Smooth muscle cell (in vitro differentiated cells): ENCODE measurements at regions not wholly inside any gene's neighbourhood (a gene's known extent, or its start where the extent isn't known, plus 50 kb on each side); places are given as distances from the start of the nearest gene placed in this dataset.
A peak's percentile ranks its signal among the peaks of the same experiment; 100 is the strongest.

Experiments
- DNase-seq: peaks from one replicate; lab custom pipeline; 2025; ENCODE audit not compliant: unreplicated experiment; lab: John Stamatoyannopoulos, UW
- H2AFZ ChIP-seq: fragments of 200-600 bp; sonication (generic); 2 replicates; pipeline ENCODE4 v1.6.0; 2016; ENCODE audit warnings: antibody characterized with exemption, low read depth, mild to moderate bottlenecking
- H3F3A ChIP-seq: fragments of 200-600 bp; sonication (generic); 2 replicates; pipeline ENCODE4 v1.6.0; 2017; ENCODE audit warnings: antibody characterized with exemption, low read depth
- H3K27ac ChIP-seq: fragments of 200-600 bp; sonication (generic); 2 replicates; pipeline ENCODE4 v1.5.1; 2016; ENCODE audit warnings: low read depth, mild to moderate bottlenecking
- H3K27me3 ChIP-seq: fragments of 200-600 bp; sonication (generic); 2 replicates; pipeline ENCODE4 v1.6.1; 2016; ENCODE audit warnings: low read depth, mild to moderate bottlenecking
- H3K36me3 ChIP-seq: fragments of 200-600 bp; sonication (generic); 2 replicates; pipeline ENCODE4 v1.5.1; 2016; ENCODE audit warnings: low read depth
- H3K4me1 ChIP-seq: fragments of 200-600 bp; sonication (generic); 2 replicates; pipeline ENCODE4 v1.5.1; 2016; ENCODE audit warnings: low read depth
- H3K4me2 ChIP-seq: fragments of 200-600 bp; sonication (generic); 2 replicates; pipeline ENCODE4 v1.6.0; 2016; ENCODE audit warnings: mild to moderate bottlenecking
- H3K4me3 ChIP-seq: fragments of 200-600 bp; sonication (generic); 2 replicates; pipeline ENCODE4 v1.5.1; 2016; ENCODE audit warnings: mild to moderate bottlenecking
- H3K79me2 ChIP-seq: fragments of 200-600 bp; sonication (generic); 2 replicates; pipeline ENCODE4 v1.6.0; 2016; ENCODE audit warnings: low read depth, mild to moderate bottlenecking
- H3K9ac ChIP-seq: fragments of 200-600 bp; sonication (generic); 2 replicates; pipeline ENCODE4 v1.6.0; 2016; ENCODE audit warnings: low read depth
- H3K9me3 ChIP-seq: fragments of 200-600 bp; sonication (generic); replicated peaks from 2 replicates; pipeline ENCODE4 v1.5.1; 2016; ENCODE audit warnings: low read depth
- H4K20me1 ChIP-seq: fragments of 200-600 bp; sonication (generic); 2 replicates; pipeline ENCODE4 v1.6.0; 2016; ENCODE audit warnings: low read depth
- WGBS: methylation state at CpG from one replicate; pipeline ENCODE4 v1.1.7; 2016; ENCODE audit warnings: low lambda C conversion rate; 5-methylcytosine and 5-hydroxymethylcytosine counted together
- TF ChIP-seq, protein P1 (sequence below): fragments of 200-600 bp; sonication (generic); IDR thresholded peaks from 2 replicates; pipeline ENCODE4 v1.5.1; 2017; ENCODE audit warnings: borderline replicate concordance, mild to moderate bottlenecking, antibody characterized with exemption; ENCODE audit not compliant: insufficient read depth, poor library complexity, severe bottlenecking

GRCh38 chr9:135023088-135023785 lies 64.2 kb upstream of the OLFM1 start:
- Histone ChIP-seq H3K27me3 (no peaks in the 10 kb centered on the region), H3K27ac (peak overlapping the region; percentile 49), H3F3A (no peaks in the 10 kb centered on the region), H4K20me1 (no peaks in the 10 kb centered on the region), H3K79me2 (no peaks in the 10 kb centered on the region), H3K9me3 (no peaks in the 10 kb centered on the region), H2AFZ (no peak overlapping the region), H3K4me2 (no peak overlapping the region), H3K4me3 (no peak overlapping the region), H3K4me1 (no peaks in the 10 kb centered on the region), H3K36me3 (no peaks in the 10 kb centered on the region), H3K9ac (no peak overlapping the region)
- WGBS = 62% methylated on average over 9 of the region's 9 CpGs
- TF ChIP-seq, protein P1, sequence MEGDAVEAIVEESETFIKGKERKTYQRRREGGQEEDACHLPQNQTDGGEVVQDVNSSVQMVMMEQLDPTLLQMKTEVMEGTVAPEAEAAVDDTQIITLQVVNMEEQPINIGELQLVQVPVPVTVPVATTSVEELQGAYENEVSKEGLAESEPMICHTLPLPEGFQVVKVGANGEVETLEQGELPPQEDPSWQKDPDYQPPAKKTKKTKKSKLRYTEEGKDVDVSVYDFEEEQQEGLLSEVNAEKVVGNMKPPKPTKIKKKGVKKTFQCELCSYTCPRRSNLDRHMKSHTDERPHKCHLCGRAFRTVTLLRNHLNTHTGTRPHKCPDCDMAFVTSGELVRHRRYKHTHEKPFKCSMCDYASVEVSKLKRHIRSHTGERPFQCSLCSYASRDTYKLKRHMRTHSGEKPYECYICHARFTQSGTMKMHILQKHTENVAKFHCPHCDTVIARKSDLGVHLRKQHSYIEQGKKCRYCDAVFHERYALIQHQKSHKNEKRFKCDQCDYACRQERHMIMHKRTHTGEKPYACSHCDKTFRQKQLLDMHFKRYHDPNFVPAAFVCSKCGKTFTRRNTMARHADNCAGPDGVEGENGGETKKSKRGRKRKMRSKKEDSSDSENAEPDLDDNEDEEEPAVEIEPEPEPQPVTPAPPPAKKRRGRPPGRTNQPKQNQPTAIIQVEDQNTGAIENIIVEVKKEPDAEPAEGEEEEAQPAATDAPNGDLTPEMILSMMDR = no peak
- no peak for DNase-seq

- WGBS = 80% methylated on average over 15 of the region's 15 CpGs
Observed at GRCh38 chr9:135023786-135024405, 63.6 kb upstream of the OLFM1 start.

DNA sequence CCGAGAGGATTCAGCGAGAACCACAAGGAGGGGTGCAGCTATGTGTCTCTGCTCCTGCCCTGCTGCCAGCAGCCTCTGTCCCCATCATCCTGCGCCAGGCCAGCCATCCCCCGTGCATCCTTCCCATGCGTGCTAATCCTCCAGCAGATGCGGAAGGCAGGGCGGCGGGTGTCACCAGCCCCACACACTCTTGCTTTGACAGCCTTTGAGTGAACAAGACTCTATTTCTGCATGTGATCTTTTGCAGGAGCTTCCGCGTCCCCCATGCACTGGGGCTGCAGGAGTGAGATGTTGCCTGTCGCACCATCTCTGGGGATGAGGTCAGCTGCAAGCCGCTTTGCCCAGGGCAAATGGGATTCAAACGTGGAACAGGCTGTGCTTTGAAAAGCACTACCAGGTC lies 58.0 kb upstream of the OLFM1 start:
- no peaks in the 10 kb centered on the region for H3K36me3 ChIP-seq
- no peak overlapping the region for H3K4me2 ChIP-seq
- no peak overlapping the region for H3K4me3 ChIP-seq
- no peaks in the 10 kb centered on the region for H3K9me3 ChIP-seq
- no peak overlapping the region for H3K27ac ChIP-seq
- no peak for DNase-seq
- H3K9ac ChIP-seq = no peak overlapping the region
- no peaks in the 10 kb centered on the region for H3K4me1 ChIP-seq
- H2AFZ ChIP-seq = no peak overlapping the region
- no peaks in the 10 kb centered on the region for H3K79me2 ChIP-seq
- H4K20me1 ChIP-seq = no peaks in the 10 kb centered on the region
- H3F3A ChIP-seq = no peaks in the 10 kb centered on the region
- WGBS = 85% methylated on average over 13 of the region's 13 CpGs
- H3K27me3 ChIP-seq = no peaks in the 10 kb centered on the region
- TF ChIP-seq, protein P1 = no peak

More at GRCh38 chr9:135023786-135024405, 63.6 kb upstream of the OLFM1 start:
- H3K9me3 ChIP-seq = no peaks in the 10 kb centered on the region
- H3K9ac ChIP-seq = no peak overlapping the region
- no peaks in the 10 kb centered on the region for H4K20me1 ChIP-seq
- H3K4me3 ChIP-seq = no peak overlapping the region
- no peaks in the 10 kb centered on the region for H3K36me3 ChIP-seq
- no peak overlapping the region for H2AFZ ChIP-seq
- no peaks in the 10 kb centered on the region for H3K4me1 ChIP-seq
- no peaks in the 10 kb centered on the region for H3K79me2 ChIP-seq
- TF ChIP-seq, protein P1 = no peak
- no peak overlapping the region for H3K4me2 ChIP-seq
- H3K27ac ChIP-seq = peak overlapping the region; percentile 49
- no peak for DNase-seq
- H3F3A ChIP-seq = no peaks in the 10 kb centered on the region
- no peaks in the 10 kb centered on the region for H3K27me3 ChIP-seq
